GM21515 (cell line): ENCODE measurements at regions not wholly inside any gene's neighbourhood (a gene's known extent, or its start where the extent isn't known, plus 50 kb on each side); places are given as distances from the start of the nearest gene placed in this dataset.
A peak's percentile ranks its signal among the peaks of the same experiment; 100 is the strongest.
"Not testable (repeated sequence)": the region's sequence is repeated elsewhere in the genome, so short reads cannot be mapped to it uniquely, and the experiment has no call there.

Experiments used
- ATAC-seq: cut with Tn5 transposase; IDR thresholded peaks from one replicate; pipeline ENCODE4 v1.9.1; 2021; ENCODE audit not compliant: unreplicated experiment

GRCh38 chr6:27178860-27179259 is 68.6 kb upstream of the PRSS16 start:
- ATAC-seq: no peak

GRCh38 chr6:27183060-27183832 is 64.3 kb upstream of the PRSS16 start:
- ATAC-seq: no peak

GRCh38 chr6:27187231-27188060 is 60.1 kb upstream of the PRSS16 start:
- no peak for ATAC-seq

- peak; percentile 81 for ATAC-seq
Observed at GRCh38 chr6:27188061-27188884, 59.2 kb upstream of the PRSS16 start.

- ATAC-seq: peak; percentile 64
Observed at GRCh38 chr6:27188885-27189418, 58.5 kb upstream of the PRSS16 start.

GRCh38 chr6:27190126-27190525 is 57.4 kb upstream of the PRSS16 start:
- no peak for ATAC-seq

GRCh38 chr6:27194453-27194852 is 53.0 kb upstream of the PRSS16 start:
- not testable (repeated sequence) for ATAC-seq

- not testable (repeated sequence) for ATAC-seq
Observed at GRCh38 chr6:27195547-27195946, 52.0 kb upstream of the PRSS16 start.
